GM12891 (cell line): ENCODE measurements at regions not wholly inside any gene's neighbourhood (a gene's known extent, or its start where the extent isn't known, plus 50 kb on each side); places are given as distances from the start of the nearest gene placed in this dataset.

Experiments used
- DNase-seq: peaks from one replicate; pipeline ENCODE4 v3.0.0; 2011; ENCODE audit warnings: low spot score; ENCODE audit not compliant: insufficient read length
- FAIRE-seq: peaks from 2 replicates; lab custom pipeline; 2011; peaks lifted over from hg19 to GRCh38; lab: Jason Lieb, UNC
- PAX5 ChIP-seq: IDR thresholded peaks from 2 replicates; pipeline ENCODE4 v1.6.1; 2011; ENCODE audit warnings: low read length, moderate library complexity, mild to moderate bottlenecking; ENCODE audit not compliant: insufficient read depth, severe bottlenecking
- POLR2A ChIP-seq: IDR thresholded peaks from 2 replicates; pipeline ENCODE4 v1.6.1; 2011; ENCODE audit warnings: low read depth, low read length, control low read depth
- POLR2AphosphoS5 ChIP-seq: IDR thresholded peaks from 2 replicates; pipeline ENCODE4 v1.6.1; 2011; ENCODE audit warnings: low read depth, low read length, control low read depth
- POU2F2 ChIP-seq: IDR thresholded peaks from 2 replicates; pipeline ENCODE4 v1.6.1; 2011; ENCODE audit warnings: low read depth, mild to moderate bottlenecking, control low read depth, low read length, moderate library complexity
- SPI1 ChIP-seq: IDR thresholded peaks from 2 replicates; pipeline ENCODE4 v1.6.1; 2011; ENCODE audit warnings: low read depth, low read length, control low read depth
- TAF1 ChIP-seq: IDR thresholded peaks from 2 replicates; pipeline ENCODE4 v1.6.1; 2011; ENCODE audit warnings: low read depth, low read length, control low read depth

DNA sequence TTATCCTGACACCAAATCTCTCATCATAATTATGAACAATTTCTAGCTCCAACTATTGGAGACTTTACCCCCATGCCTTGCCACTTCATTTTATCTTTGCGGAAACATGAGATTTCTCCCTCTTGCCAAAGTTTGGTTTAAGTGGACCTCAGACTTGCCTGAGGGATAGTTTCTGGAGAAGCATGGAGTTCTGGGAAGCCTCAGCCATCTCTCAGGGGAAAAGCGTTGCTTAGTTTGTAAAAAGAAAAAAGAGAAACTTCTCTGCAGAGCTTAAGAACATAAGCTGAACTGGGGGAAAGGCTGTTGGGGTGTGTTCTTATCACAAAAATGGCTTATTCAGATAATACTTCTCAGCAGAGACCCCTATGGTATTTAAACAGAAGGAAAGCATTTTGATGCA lies 347.4 kb upstream of the ADAMTS9 start:
- DNase-seq: no peak
- FAIRE-seq: no peak
- no peak for TF ChIP-seq POU2F2
- no peak for TF ChIP-seq PAX5
- no peak for TF ChIP-seq POLR2AphosphoS5
- TF ChIP-seq SPI1: no peak
- no peak for TF ChIP-seq POLR2A
- TF ChIP-seq TAF1: no peak

DNA sequence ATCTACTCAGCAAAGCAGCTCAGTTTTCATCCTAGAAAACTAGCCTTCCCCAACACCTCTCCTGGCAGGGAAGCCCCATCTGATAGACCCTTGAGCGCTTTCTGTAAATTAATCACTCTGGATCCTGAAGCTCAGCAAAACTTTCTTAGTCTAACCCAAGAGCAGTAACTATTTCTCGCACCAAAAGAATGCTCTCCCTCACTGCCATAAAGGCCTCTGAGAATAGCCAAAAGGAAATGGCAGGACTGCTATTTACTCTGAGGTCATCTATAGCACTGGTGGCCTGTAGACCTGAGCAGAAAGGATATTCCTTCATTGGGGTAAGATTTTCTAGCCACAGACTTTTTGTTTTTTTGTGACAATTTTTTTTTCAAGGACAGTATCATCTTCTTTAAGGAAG lies 345.8 kb upstream of the ADAMTS9 start:
- FAIRE-seq (no peak), DNase-seq (no peak)
- no peak for TF ChIP-seq POLR2AphosphoS5
- TF ChIP-seq SPI1: no peak
- TF ChIP-seq TAF1: no peak
- no peak for TF ChIP-seq POLR2A
- TF ChIP-seq POU2F2: no peak
- TF ChIP-seq PAX5: no peak

DNA sequence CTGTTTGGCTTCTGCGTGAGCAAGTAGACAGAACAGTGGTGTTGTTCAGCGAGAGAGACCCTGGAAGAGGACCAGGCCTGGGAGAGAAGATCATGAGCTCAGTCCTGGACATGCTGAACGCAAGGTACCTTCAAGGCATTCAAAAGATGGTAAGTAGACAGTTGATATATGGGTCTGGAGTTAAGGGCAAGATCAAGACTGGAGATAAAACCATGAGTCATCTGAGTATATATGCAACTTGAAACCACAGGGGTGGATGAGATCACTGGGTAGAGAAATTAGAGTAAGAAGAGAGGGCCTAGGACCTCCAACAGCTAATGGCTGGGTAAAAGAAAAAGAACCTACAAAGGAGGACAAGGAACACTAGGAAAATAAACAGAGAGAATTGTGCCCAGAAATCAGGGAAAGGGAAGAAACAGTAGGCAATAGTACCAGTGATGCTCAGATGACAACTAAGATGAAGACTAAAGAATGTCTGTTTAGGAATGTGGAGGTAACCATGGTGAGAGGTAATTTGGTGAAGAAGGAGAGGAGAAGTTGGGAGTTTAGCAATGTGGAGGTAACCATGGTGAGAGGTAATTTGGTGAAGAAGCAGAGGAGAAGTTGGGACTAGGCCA lies 343.2 kb upstream of the ADAMTS9 start:
- TF ChIP-seq POLR2AphosphoS5 (no peak), SPI1 (no peak), TAF1 (no peak), PAX5 (no peak), POLR2A (no peak), POU2F2 (no peak)
- FAIRE-seq (no peak), DNase-seq (no peak)

DNA sequence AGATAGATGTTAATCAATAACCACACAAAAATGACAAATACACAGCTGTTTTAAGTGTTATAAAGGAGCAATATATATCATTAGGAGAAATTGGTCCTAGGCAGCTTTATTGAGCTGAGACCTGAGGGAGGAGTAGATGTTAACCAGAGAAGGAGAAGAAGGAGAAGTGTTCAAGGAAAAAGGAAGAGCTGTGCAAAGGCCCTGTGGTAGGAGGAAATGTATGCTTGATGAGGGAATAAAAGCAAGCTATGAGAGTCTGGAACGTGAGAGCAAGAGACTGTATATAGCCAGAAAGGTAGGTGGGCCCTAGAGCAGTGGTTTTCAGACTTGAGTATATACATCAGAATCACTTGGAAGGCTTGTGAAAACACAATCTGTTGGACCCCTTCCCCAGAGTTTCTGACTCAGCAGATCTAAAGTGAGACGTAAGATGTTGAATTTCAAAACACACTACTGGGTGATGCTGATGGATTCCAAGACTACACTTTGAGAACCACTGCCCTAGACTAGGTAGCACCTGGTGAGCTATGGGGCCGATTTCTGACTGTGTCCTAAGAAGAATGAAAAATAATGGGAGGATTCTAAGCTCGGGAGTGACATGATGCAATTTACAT lies 342.3 kb upstream of the ADAMTS9 start:
- DNase-seq: no peak
- FAIRE-seq: no peak

DNA sequence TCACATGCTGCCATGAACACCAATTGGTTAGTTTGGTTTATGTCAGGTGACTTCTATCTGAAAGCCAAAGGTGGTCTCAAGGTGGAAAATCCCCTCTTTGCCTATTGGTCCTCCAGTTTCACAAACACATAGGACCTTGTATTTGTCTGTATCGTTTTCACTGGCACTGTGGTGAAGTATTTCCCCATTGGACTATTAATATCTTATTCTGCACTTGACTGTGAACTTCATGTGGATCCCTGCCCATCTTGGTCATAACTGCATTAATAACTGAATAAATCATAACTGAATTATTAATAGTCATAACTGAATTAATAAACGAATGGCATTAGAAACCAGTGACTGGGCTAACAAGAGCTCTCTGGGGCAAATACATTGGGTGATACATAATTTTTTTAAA lies 341.3 kb upstream of the ADAMTS9 start:
- TF ChIP-seq POLR2AphosphoS5 (no peak), POLR2A (no peak), POU2F2 (no peak), PAX5 (no peak), SPI1 (no peak), TAF1 (no peak)
- no peak for DNase-seq
- no peak for FAIRE-seq

More for the DNA sequence above, 342.3 kb upstream of the ADAMTS9 start:
- TF ChIP-seq POLR2AphosphoS5: no peak
- no peak for TF ChIP-seq SPI1
- TF ChIP-seq TAF1: no peak
- no peak for TF ChIP-seq POU2F2
- no peak for TF ChIP-seq PAX5
- no peak for TF ChIP-seq POLR2A

DNA sequence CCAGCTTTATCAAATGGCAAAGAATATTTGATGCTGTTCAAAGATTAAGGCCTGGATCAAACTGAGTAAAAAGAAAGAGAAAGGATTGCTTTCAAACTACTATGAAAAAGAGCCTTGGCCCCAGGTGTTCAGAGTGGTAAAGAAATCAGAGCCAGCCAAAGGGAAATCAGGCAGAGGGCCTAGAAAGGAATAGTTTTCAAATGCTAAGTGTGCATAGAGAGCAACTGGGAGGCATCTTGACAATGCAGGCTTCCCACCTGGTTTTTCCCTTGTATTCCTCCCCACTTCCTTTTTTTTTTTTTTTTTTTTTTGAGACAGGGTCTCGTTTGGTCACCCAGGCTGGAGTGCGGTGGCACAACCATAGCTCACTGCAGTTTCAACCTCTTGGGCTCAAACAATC lies 340.2 kb upstream of the ADAMTS9 start:
- TF ChIP-seq SPI1 (no peak), TAF1 (no peak), POLR2AphosphoS5 (no peak), POLR2A (no peak), PAX5 (no peak), POU2F2 (no peak)
- FAIRE-seq: no peak
- no peak for DNase-seq

DNA sequence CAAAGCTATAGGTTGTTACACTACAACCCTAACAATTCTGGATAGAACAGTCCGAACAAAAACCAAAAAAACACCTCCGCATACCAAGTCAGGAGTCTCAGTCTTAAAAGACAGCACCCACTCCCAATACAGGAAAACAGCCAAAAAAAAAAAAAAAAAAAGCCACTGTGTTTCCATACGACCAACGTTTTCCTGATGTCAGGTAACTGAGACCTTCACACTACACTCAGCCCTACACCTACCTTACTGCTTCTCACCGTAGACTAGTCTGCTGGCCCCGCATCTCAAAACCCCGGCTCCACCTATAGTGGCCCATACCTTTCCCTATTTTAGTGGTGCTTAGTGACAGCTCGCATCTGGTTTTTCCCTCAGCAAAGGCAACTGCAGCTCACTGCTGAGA lies 339.5 kb upstream of the ADAMTS9 start:
- DNase-seq (no peak), FAIRE-seq (no peak)
- no peak for TF ChIP-seq TAF1
- TF ChIP-seq POU2F2: no peak
- no peak for TF ChIP-seq POLR2A
- TF ChIP-seq POLR2AphosphoS5: no peak
- TF ChIP-seq PAX5: no peak
- TF ChIP-seq SPI1: no peak

DNA sequence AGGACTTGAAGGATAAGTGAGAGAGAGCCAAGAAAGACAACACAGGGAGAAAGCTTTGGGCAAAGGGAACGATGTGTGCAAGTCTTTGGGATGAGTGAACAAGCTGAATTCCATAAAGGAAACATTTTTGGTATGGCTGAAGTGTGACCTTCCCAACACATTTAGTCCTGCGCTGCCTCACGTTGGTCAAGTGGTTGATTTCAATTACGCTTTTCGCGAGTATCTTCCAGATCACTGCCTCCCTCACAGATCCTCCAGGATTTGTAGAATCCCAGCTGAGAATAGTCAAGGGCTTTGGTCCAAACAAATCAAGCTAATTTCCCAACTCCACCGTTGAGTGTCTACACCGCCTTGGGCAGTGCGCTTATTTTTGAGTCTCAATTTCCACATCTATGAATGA lies 338.4 kb upstream of the ADAMTS9 start:
- FAIRE-seq: no peak
- no peak for TF ChIP-seq POU2F2
- TF ChIP-seq TAF1: no peak
- TF ChIP-seq POLR2AphosphoS5: no peak
- TF ChIP-seq POLR2A: no peak
- TF ChIP-seq SPI1: no peak
- no peak for TF ChIP-seq PAX5
- DNase-seq: no peak

DNA sequence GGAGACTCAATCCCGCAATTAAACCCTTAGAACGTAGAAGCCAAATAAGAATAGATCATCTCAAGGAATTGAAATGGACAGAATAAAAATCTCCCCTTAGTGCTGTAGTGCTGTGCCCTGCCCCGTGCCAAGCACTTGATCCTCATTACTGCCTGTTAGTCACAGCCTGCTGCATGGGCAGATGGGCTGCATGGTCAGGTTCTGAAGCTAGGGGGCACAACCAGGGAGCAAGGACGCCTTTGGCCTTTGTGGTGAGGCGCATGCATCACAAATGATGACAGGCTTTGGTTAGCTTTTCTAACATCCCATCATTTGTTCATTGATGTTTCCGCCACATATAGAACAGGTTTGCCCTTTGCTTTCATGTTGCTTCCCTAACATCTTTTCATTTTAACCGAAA lies 336.3 kb upstream of the ADAMTS9 start:
- no peak for TF ChIP-seq TAF1
- TF ChIP-seq SPI1: no peak
- TF ChIP-seq POU2F2: no peak
- no peak for TF ChIP-seq PAX5
- TF ChIP-seq POLR2AphosphoS5: no peak
- TF ChIP-seq POLR2A: no peak
- DNase-seq: no peak
- FAIRE-seq: no peak

DNA sequence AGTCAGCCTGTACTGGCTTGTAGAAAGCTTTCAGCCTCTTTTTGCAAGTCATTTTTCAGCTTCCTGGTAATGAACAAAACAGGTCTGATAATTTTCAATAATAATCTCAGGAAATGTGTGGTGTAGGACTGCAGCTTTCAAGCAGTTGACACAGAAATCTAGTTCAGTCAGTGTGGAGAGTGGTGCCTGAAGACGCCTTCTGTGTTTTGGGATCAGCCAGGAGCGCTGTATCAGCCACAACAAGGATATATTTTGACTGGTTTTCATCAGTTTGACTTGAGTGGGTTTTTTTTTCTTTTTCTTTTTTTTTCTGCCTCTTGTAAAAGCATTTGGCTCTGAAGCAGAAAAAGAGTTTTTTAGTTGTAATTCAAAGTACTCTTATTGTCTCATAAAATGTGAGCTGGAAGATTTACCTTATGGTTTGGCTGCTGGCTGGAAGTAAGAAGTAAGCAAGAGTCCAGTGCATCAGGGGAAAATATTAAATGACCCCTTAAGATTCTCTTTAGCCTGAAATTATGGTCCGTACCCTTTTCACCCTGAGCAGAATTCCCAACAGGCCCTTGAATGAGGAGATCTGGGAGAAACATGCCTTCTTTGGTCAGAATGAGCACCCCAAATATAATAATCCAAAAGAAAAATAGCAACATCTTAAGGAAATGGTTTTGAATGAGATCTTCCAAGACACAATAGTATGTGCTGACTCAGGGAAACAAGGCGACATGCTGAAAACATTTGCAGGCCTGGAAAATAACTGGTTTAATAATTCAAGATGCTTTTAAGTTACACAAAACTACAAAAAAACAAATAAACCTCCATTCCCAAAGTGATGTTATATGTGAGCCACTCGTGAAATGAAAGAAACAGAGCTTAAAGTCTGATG lies 332.7 kb upstream of the ADAMTS9 start:
- no peak for DNase-seq
- no peak for FAIRE-seq
- TF ChIP-seq TAF1 (no peak), PAX5 (no peak), POLR2A (no peak), POU2F2 (no peak), SPI1 (no peak), POLR2AphosphoS5 (no peak)
